ENCODE measurements at regions not wholly inside any gene's neighbourhood (a gene's known extent, or its start where the extent isn't known, plus 50 kb on each side); places are given as distances from the start of the nearest gene placed in this dataset.

DNA sequence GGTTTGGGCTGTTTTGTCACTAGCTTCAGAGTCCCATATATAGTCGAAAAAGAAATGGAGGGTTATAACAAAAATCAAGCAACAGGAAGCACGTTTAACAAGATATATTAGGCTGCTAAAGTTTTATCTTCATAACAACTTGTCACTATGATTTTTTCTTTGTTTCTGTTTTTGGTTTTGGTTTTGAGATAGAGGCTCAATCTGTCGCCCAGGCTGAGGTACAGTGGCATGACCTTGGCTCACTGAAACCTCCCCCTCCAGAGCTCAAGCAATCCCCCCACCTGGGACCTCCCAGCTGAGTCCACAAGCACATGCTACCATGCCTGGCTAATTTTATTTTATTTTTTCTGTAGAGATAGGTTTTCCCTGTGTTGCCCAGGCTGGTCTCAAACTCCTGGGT lies 2664.4 kb downstream of the ARAP2 start:
- TF ChIP-seq, protein P1, sequence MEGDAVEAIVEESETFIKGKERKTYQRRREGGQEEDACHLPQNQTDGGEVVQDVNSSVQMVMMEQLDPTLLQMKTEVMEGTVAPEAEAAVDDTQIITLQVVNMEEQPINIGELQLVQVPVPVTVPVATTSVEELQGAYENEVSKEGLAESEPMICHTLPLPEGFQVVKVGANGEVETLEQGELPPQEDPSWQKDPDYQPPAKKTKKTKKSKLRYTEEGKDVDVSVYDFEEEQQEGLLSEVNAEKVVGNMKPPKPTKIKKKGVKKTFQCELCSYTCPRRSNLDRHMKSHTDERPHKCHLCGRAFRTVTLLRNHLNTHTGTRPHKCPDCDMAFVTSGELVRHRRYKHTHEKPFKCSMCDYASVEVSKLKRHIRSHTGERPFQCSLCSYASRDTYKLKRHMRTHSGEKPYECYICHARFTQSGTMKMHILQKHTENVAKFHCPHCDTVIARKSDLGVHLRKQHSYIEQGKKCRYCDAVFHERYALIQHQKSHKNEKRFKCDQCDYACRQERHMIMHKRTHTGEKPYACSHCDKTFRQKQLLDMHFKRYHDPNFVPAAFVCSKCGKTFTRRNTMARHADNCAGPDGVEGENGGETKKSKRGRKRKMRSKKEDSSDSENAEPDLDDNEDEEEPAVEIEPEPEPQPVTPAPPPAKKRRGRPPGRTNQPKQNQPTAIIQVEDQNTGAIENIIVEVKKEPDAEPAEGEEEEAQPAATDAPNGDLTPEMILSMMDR (IDR thresholded peaks at IDR 0.05) = no peak
- TF ChIP-seq POLR2A (IDR thresholded peaks at IDR 0.05) = no peak
